ENCODE measurements at regions not wholly inside any gene's neighbourhood (a gene's known extent, or its start where the extent isn't known, plus 50 kb on each side); places are given as distances from the start of the nearest gene placed in this dataset.

- DNase-seq: no peak
These were observed 496.9 kb downstream of the PPARGC1A start for GRCh38 chr4:23392860-23393458.

DNA sequence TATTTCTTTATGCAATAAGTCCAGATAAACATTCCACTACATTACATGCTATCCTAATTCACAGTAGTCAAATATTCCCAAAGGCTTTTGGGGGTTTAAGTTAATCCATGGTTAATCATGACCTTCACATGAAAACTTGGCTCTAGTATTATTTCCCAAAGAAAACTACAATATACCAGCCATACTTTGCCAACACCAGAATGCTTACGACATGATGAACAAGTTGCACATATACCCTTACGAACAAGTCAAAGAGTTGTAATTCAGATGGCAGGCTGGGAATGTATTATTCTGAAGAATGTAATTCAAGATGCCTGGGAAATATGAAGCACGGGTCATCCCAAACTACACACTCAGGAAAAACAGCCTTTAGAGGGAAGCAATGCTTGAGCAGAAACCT is 499.6 kb downstream of the PPARGC1A start:
- no peak for DNase-seq

GRCh38 chr4:23388699-23389395 is 501.0 kb downstream of the PPARGC1A start:
- no peak for DNase-seq

GRCh38 chr4:23388255-23388654 is 501.6 kb downstream of the PPARGC1A start:
- no peak for DNase-seq

- DNase-seq: no peak
These were observed 505.1 kb downstream of the PPARGC1A start for GRCh38 chr4:23384741-23385140.

- DNase-seq: no peak
These were observed 507.0 kb downstream of the PPARGC1A start for GRCh38 chr4:23382879-23383278.

- DNase-seq: no peak
These were observed 515.6 kb downstream of the PPARGC1A start for GRCh38 chr4:23374259-23374658.

DNA sequence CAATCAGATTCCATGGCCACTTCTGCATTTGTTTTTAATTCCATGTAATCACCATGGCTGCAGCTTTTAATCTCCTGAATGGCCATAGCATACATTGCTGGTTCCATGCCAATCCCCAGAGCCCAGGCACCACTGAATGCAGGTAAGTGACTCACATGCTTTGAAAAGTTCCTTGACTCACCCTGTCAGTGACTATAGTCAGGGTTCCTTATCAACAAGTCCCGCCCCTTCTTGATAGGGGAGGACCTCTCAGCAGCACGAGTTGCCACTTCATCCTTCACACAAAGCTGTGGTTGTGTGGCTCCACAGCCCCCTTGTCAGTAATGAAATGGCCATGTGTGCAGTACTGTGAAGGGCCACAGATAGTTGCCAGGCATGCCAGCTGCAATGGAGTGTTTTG is 516.6 kb downstream of the PPARGC1A start:
- peak; percentile 20 for DNase-seq

- DNase-seq: no peak
These were observed 518.3 kb downstream of the PPARGC1A start for GRCh38 chr4:23371533-23371932.

GRCh38 chr4:23369331-23369730 is 520.5 kb downstream of the PPARGC1A start:
- DNase-seq: peak; percentile 1

DNA sequence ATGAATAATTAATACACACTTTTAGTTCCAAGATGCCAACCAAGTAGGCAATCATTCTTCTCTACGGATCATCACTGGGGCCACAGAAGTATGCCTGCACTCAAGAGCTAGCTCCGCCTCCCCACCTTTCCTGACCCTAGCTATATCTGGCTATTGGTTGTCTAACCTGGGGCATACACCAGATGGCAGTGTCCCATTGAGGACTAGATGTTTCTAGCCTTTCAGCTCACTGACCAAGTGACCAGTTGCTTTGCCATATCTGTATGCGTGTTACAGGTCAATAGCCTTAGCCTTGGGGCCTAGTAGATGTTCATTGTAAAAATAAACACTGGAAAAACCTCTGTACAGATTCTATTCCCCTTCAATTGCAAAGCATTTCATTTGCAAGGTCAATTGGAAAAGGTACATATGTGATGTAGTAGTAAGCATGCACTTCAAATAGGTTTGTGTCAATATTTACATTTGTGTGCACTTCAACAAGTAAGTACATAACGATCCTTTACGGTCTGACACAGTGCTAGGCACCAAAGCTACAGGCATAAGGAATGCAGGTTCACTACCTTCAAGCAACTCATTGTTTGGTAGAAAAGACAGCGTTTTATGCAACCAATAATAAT is 521.7 kb downstream of the PPARGC1A start:
- DNase-seq: peak; percentile 45

DNA sequence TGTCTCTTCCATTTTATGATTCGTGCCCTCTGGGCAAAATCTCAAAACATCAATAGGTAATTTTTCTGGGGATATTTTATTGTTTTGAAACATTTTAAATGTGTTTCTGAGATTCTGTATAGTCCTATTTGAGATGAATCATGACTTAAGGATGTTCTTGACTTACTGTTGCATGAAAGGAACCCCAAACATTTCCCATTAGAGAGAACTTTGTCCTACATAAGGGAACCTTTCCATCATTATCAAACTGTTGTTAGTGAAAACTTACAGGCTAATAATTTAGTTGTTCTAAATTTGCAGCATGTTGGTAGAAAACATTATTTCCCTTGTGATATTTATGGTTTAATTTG is 523.3 kb downstream of the PPARGC1A start:
- no peak for DNase-seq

DNA sequence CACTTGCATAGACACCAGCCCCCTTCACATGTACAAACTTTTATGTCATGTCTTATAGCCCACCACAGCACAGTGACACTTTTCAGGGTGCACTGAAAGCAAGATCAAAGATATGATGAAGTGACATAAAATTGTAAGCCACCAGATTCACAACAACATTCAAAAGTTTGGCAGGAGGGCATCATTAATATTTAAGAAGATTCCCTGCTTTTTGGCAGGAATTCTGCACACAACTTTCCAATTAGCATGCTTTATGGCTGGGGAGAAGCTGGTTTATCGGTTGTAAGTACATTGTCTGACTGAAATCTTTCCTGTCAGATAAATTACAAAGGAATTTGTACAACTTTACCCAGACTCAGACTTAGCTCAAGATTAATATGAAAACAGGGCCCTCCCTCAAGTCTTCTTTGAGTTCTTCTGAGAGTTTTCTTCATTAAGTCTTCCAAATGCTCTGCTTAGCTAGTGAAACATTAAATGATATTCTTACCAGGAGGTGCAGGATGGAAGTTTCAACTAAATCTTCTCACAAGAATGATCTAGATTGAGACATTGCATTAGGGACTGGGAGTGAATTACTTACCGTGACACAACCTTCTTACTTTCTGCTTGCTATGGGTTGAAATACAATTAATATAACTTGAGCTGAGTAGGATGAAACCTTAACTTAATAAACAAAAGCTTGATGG is 523.8 kb downstream of the PPARGC1A start:
- no peak for DNase-seq

DNA sequence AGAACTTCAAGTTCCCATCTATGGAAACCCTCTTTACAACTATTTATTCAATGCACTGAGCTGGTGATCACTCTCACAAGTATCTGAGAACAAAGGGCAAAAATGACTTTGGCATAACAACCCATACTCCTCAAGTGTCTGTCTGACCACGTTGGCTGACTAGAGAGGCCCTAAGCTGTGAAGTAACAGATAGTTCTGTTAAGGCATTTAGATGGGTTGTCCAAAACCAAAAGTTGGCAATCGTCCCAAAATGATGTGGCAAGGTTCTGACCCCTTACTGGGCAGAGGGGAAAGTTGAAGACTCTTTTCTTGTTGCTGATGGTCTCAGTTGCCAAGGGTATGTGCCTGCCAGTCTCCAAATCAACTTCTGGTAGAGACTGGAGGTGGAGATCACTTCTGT is 524.8 kb downstream of the PPARGC1A start:
- DNase-seq: no peak

DNA sequence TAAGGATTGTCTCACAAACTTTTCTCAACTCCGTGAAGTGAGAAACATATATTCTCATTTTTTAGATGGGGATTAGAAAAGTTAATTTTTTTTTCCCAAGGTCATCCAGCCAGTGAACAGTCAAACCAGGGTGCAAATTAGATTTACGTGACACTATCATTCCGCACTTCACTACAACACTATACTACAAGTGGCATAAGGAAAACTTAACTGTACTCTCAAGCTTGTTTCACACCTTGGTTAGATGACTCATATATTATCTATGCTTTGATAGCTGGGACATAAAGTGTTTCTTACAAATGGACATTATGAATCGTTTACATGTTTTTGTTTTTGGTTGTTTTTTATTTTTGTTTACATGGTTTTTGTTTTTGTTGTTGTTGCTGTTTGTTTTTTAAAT is 525.7 kb downstream of the PPARGC1A start:
- no peak for DNase-seq

DNA sequence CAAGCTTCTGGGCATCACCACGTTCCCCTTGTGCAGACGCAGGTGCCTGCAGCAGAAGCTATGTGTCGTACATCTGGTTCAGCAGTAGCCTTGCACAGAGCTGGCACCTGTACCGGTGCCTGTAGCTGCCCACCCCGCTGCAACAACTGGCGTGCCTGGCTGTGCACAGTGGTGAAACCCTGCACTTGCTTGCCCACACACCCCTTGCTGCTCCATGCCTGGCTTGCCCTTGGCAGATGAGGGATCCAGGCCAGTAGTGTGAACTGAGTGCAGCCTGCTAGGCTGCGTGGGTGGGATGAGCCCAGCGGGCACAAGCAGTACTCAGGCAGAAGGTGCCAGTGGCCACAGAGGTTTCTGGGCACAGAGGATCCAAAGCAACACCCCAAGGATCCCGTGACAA is 528.4 kb downstream of the PPARGC1A start:
- no peak for DNase-seq

GRCh38 chr4:23360718-23361117 is 529.1 kb downstream of the PPARGC1A start:
- no peak for DNase-seq

GRCh38 chr4:23355258-23355657 is 534.6 kb downstream of the PPARGC1A start:
- DNase-seq: no peak

- no peak for DNase-seq
These were observed 536.6 kb downstream of the PPARGC1A start for GRCh38 chr4:23353200-23353599.

DNA sequence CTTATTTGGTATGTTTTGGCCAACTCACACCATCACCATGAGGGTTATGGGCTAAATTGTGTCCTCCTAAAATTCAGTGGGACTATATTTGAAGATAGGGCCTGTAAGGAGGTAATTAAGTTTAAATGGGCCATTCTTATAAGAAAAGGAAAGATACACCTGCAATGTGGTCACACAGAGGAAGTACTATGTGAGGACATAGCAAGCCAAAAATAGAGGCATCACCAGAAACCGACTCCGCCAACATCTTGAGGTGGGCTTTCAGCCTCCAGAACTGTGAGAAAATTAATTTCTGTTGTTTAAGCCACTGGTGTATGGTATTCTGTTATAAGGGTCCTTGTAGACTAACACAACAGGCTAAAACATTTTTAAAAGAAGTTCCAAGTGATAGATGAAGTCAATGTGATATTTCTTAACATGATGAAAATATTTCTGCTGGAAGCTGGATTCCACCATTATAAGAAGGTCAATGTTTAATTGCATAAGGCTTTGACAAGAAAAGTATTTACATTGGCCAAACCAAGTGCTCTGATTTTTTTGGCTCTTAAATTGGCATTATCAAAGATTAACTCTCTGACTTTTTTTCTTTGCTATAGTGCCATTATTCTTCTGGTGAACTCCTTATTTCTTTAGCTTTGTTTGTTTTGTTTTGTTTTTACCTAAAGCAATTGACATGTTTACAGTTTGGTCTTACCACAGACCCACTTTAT is 540.9 kb downstream of the PPARGC1A start:
- no peak for DNase-seq

DNA sequence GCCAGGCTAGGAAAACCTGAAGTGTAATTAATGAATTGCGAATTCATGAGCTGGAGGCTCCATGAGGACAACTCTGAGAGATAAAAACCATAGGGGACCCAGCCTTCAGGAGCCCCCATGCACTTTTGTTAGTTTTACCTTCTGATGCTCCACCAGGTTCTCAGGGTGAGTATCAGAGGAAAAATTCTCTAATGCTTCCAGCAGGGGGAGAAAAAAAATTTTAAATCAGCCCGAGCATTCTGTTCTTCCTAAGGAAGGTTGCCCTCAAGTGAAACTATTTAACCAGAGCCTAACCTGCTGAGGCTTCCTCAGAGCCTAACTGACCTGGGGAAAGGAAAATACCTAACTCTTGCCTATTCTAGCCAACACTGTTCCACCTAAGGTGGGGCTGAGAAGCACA is 552.6 kb downstream of the PPARGC1A start:
- peak; percentile 22 for DNase-seq

- DNase-seq: peak; percentile 9
These were observed 555.6 kb downstream of the PPARGC1A start for GRCh38 chr4:23333946-23334878.
